Common myeloid progenitor, CD34-positive (primary cell): ENCODE measurements at regions not wholly inside any gene's neighbourhood (a gene's known extent, or its start where the extent isn't known, plus 50 kb on each side); places are given as distances from the start of the nearest gene placed in this dataset.

Experiments used
- CTCF ChIA-PET: fragments of 350-600 bp; sonication (Branson Sonifier 250); formaldehyde crosslinking; loops from one replicate; lab custom pipeline; 2021; ENCODE audit warnings: antibody characterized with exemption; lab: Charles Lee
- POLR2A ChIA-PET: fragments of 350-600 bp; sonication (Branson Sonifier 250); formaldehyde crosslinking; loops from one replicate; lab custom pipeline; 2021; ENCODE audit warnings: antibody characterized with exemption; lab: Charles Lee
- DNase-seq, 3 donors: peaks; one replicate each; pipeline versions ENCODE4 v3.0.0 to v3.0.0-alpha.2; 2013
- H3K27ac ChIP-seq, 2 experiments: 1 replicate in 1 of 2; 2 replicates in 1 of 2; pipeline ENCODE4 v1.7.0; 2013; ENCODE audit warnings: inconsistent platforms in 2 of 2, low read length in 2 of 2, mild to moderate bottlenecking in 2 of 2, low read depth in 1 of 2, moderate library complexity in 1 of 2; ENCODE audit not compliant: severe bottlenecking in 2 of 2, insufficient read depth in 1 of 2, poor library complexity in 1 of 2
- H3K27me3 ChIP-seq, 5 experiments: replicated peaks in 2 of 5; 1 replicate in 3 of 5; 2 replicates in 2 of 5; pipeline versions ENCODE4 v1.6.1 to v1.7.0; 2013; ENCODE audit warnings: low read length in 4 of 5, mild to moderate bottlenecking in 2 of 5, moderate library complexity in 2 of 5, inconsistent platforms in 1 of 5; ENCODE audit not compliant: insufficient read depth in 5 of 5, control insufficient read depth in 4 of 5
- H3K36me3 ChIP-seq, 4 experiments: 1 replicate in 2 of 4; 2 replicates in 2 of 4; pipeline versions ENCODE4 v1.6.1 to v1.7.0; 2013; ENCODE audit warnings: low read length in 3 of 4, control low read depth in 1 of 4, mild to moderate bottlenecking in 1 of 4; ENCODE audit not compliant: control insufficient read depth in 4 of 4, insufficient read depth in 4 of 4
- H3K4me1 ChIP-seq, 4 experiments: 1 replicate in 3 of 4; 2 replicates in 1 of 4; pipeline versions ENCODE4 v1.6.1 to v1.7.1; 2013; ENCODE audit warnings: low read length in 3 of 4, mild to moderate bottlenecking in 3 of 4, control low read depth in 1 of 4, inconsistent platforms in 1 of 4, moderate library complexity in 1 of 4; ENCODE audit not compliant: control insufficient read depth in 4 of 4, insufficient read depth in 4 of 4; ENCODE audit errors: control extremely low read depth in 1 of 4
- H3K4me3 ChIP-seq, 7 experiments: 1 replicate in 4 of 7; 2 replicates in 3 of 7; pipeline versions ENCODE4 v1.5.1 to v1.7.0; 2013; ENCODE audit warnings: mild to moderate bottlenecking in 7 of 7, low read length in 6 of 7, moderate library complexity in 6 of 7, inconsistent platforms in 2 of 7, low read depth in 2 of 7, control low read depth in 1 of 7; ENCODE audit not compliant: insufficient read depth in 4 of 7, control insufficient read depth in 1 of 7; ENCODE audit errors: extremely low read depth in 1 of 7
- H3K9me3 ChIP-seq, 5 experiments: 1 replicate in 4 of 5; 2 replicates in 1 of 5; pipeline versions ENCODE4 v1.6.1 to v1.7.1; 2013; ENCODE audit warnings: low read length in 4 of 5, mild to moderate bottlenecking in 2 of 5, inconsistent platforms in 1 of 5, low read depth in 1 of 5, moderate library complexity in 1 of 5; ENCODE audit not compliant: control insufficient read depth in 4 of 5, insufficient read depth in 2 of 5; ENCODE audit errors: control extremely low read depth in 1 of 5
- WGBS: methylation state at CpG from one replicate; pipeline ENCODE4 v1.1.5; 2013; ENCODE audit not compliant: insufficient coverage; 5-methylcytosine and 5-hydroxymethylcytosine counted together

DNA sequence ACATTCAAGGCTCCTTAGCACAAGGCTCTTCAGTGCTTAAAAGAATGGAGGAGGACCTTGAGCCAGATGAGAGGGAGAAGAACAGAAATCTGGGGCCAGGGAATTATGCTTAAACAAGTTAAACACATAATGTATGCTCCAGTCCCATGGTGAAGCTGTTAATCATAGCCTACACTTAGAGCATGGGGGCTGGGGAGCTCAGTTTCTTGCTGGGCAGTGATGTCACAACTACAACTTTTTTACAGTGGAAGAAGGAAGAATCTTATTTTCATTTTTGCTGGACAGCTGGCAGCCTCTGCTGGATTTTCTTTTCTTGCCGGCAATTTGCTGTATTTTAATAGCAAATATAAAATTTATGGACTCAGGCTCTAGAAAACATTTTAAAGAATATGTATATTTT is 432.5 kb downstream of the CD109 start:
- Histone ChIP-seq H3K9me3 (no peaks in the 10 kb centered on the region), H3K36me3 (no peaks in the 10 kb centered on the region), H3K27ac (no peak overlapping the region), H3K4me1 (no peaks in the 10 kb centered on the region), H3K27me3 (peaks cover 0 to 3% (median 0%) of the 10 kb centered on the region in 5 experiments), H3K4me3 (no peak overlapping the region)
- CTCF ChIA-PET = no interaction called here
- POLR2A ChIA-PET = no interaction called here
- DNase-seq = no peak
- WGBS = no CpG with 5 or more reads among the region's 1 CpG

DNA sequence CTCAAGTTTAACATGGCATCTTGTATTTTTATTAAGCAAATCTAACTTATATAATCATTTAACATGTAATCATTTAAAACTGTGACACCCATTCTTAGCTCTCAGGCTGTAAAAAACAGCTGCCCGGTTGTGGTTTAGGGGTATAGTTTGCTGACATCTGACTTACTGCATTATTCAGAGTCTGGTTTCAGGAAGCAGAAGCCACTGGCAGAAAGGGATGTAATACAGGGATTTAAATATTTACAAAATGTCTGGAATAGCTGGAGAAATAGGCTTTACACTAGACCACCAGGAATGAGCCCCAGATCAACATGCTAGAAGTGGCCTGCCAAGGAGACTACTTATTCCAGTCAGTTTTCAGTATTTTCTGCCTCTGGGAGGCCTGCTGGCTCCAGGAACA is 421.1 kb downstream of the CD109 start:
- WGBS = no CpG with 5 or more reads among the region's 1 CpG
- DNase-seq = no peak
- Histone ChIP-seq H3K36me3 (no peaks in the 10 kb centered on the region), H3K27ac (no peak overlapping the region), H3K9me3 (no peaks in the 10 kb centered on the region), H3K4me3 (no peak overlapping the region), H3K27me3 (no peaks in the 10 kb centered on the region), H3K4me1 (no peaks in the 10 kb centered on the region)
- ChIA-PET CTCF (no interaction called here), POLR2A (no interaction called here)

DNA sequence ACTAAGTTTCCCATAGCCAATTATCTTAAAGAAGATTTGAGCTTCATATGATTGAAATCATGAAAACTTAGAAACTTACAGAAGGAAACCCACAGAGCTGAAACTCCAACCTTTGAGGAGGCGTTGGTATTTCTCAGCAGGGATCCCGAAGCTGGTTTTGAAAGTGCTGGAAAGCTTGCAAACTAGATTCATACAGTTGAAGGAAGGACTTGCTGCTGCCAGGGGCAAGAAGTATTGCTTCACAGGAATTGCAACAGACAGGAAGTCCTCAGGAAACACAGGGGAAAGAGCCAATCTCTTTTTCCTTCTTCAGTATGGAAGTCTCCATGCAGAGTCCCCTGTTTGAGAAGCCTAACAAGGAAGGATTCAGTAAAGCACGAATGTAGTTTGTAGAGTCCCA is 419.7 kb downstream of the CD109 start:
- H3K27me3 ChIP-seq = no peaks in the 10 kb centered on the region
- H3K27ac ChIP-seq = no peak overlapping the region
- DNase-seq = no peak
- H3K4me1 ChIP-seq = no peaks in the 10 kb centered on the region
- POLR2A ChIA-PET = no interaction called here
- no peaks in the 10 kb centered on the region for H3K36me3 ChIP-seq
- CTCF ChIA-PET = interaction anchor here (0.7 kb wide), 1 partner anchor 48 kb away, joined by 3 read pairs; no protein-coding TSS in a partner anchor
- H3K9me3 ChIP-seq = no peaks in the 10 kb centered on the region
- no peak overlapping the region for H3K4me3 ChIP-seq
- WGBS = 100% methylated on average over 2 of the region's 3 CpGs

DNA sequence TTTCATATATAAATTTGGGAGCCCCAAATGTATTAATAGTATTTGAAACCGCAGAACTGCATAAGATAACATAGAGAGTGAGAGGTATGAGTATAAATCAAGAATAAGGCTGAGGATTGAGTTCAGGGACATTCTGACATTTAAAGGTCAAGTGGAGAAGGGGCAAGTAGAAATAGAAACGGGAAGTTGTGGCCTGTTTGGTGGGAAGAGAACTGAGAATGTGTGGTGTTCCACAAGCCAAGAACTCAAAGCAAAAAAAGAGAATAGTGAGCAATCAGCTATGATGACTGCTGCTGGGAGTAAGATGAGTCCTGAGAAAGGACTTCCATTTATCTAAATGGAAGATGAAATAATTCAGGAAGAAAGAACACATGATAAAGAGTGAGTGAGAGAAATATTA is 418.4 kb downstream of the CD109 start:
- Histone ChIP-seq H3K4me3 (no peak overlapping the region), H3K4me1 (no peaks in the 10 kb centered on the region), H3K9me3 (no peaks in the 10 kb centered on the region), H3K27me3 (no peaks in the 10 kb centered on the region), H3K27ac (no peak overlapping the region), H3K36me3 (no peaks in the 10 kb centered on the region)
- ChIA-PET CTCF (no interaction called here), POLR2A (no interaction called here)
- DNase-seq = no peak
- WGBS = 50% methylated on average over 2 of the region's 2 CpGs

DNA sequence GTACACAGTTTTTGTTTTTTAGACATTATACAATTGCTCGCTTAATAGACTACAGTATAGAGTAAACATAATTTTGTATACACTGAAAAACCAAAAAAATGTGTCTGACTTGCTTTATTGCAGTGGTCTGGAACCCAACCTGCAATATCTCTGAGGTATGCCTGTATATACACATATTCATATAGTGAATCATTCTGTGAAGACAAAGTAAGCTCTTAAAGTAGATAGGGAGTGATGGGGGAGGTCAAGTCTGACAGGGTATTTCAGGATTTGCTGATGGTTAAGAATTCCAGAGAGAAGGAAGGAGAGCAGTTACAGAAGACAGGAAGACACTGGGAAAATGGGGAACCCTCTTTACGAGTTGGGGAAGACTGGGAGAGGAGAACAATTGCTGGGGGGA is 417.9 kb downstream of the CD109 start:
- no peaks in the 10 kb centered on the region for H3K9me3 ChIP-seq
- WGBS = 91% methylated on average over 1 of the region's 2 CpGs
- no peaks in the 10 kb centered on the region for H3K27me3 ChIP-seq
- H3K36me3 ChIP-seq = no peaks in the 10 kb centered on the region
- POLR2A ChIA-PET = no interaction called here
- H3K27ac ChIP-seq = no peak overlapping the region
- CTCF ChIA-PET = no interaction called here
- H3K4me3 ChIP-seq = no peak overlapping the region
- DNase-seq = no peak
- no peaks in the 10 kb centered on the region for H3K4me1 ChIP-seq

DNA sequence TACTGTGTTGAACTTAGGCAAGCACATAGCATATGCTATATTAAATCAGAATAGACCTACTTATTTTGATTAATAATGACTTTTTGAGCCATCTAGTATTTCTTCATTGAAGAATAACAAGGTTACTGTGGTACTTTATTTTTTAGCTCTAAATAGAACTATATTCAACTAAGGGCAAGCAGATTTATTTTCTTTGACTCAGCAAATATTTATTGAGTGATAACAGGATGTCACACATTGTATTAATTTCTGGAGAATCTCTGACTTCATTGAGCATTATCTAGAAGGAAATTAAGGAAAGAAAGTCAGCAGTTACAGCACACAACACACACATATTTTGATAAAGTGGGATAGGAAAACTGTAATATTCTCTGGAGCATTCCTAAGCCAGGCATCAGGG is 407.4 kb downstream of the CD109 start:
- CTCF ChIA-PET = interaction anchor here (1.6 kb wide), 1 partner anchor 11 kb away, joined by 9 read pairs; no protein-coding TSS in a partner anchor
- Histone ChIP-seq H3K4me3 (no peak overlapping the region), H3K27me3 (peaks cover 0 to 5% (median 0%) of the 10 kb centered on the region in 5 experiments), H3K9me3 (no peaks in the 10 kb centered on the region), H3K4me1 (no peaks in the 10 kb centered on the region), H3K27ac (no peak overlapping the region), H3K36me3 (no peaks in the 10 kb centered on the region)
- POLR2A ChIA-PET = no interaction called here
- no peak for DNase-seq

DNA sequence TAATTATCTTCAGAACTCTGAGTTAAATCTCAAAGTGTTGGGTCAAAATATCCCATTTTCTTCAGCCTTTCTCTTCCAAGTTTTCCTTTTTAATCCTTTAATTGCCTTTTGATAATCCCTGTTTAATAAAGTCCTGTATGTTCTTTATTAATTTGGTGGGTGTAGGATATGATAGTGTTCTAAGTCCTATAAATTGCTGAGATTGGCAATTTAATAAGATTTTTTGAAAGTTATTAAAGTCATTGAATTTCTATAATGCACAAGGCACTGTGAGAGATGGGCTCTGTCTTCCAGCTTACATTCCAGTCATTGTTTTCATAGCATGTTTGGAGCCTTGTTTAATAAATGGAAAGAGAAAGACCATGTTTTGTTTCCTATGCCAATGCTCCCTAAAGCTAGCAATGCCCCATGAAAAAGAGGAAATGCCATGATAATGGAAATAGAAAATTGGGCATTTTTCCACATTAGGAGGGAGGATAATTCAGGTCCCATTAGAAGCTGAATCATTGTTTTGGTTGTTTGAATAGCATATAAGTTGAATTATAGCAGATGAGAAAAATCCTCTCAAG is 404.8 kb downstream of the CD109 start:
- Histone ChIP-seq H3K4me3 (no peak overlapping the region), H3K9me3 (no peaks in the 10 kb centered on the region), H3K27ac (no peak overlapping the region), H3K27me3 (peaks cover 0 to 5% (median 0%) of the 10 kb centered on the region in 5 experiments), H3K36me3 (no peaks in the 10 kb centered on the region), H3K4me1 (no peaks in the 10 kb centered on the region)
- POLR2A ChIA-PET = no interaction called here
- CTCF ChIA-PET = no interaction called here
- no peak for DNase-seq
